Osteoblast (primary cell): ENCODE measurements at regions not wholly inside any gene's neighbourhood (a gene's known extent, or its start where the extent isn't known, plus 50 kb on each side); places are given as distances from the start of the nearest gene placed in this dataset.

Source experiments
- DNase-seq: peaks from one replicate; pipeline ENCODE4 v3.0.0; 2011; ENCODE audit warnings: low spot score, mixed read lengths; ENCODE audit not compliant: insufficient read length; ENCODE audit errors: missing footprints
- H2AFZ ChIP-seq: 2 replicates; pipeline ENCODE4 v1.6.0; 2011; ENCODE audit warnings: mild to moderate bottlenecking, low read length
- H3K27ac ChIP-seq: 2 replicates; pipeline ENCODE4 v1.5.1; 2011; ENCODE audit warnings: mild to moderate bottlenecking, low read depth, low read length, moderate library complexity
- H3K27me3 ChIP-seq: 2 replicates; pipeline ENCODE4 v1.6.0; 2012; ENCODE audit warnings: mild to moderate bottlenecking, control low read depth, inconsistent platforms, low read length, moderate library complexity; ENCODE audit not compliant: insufficient read depth
- H3K36me3 ChIP-seq: 2 replicates; pipeline ENCODE4 v1.5.1; 2011; ENCODE audit warnings: mild to moderate bottlenecking, low read length, control low read depth, moderate library complexity; ENCODE audit not compliant: insufficient read depth
- H3K4me1 ChIP-seq: 2 replicates; pipeline ENCODE4 v1.5.1; 2011; ENCODE audit warnings: mild to moderate bottlenecking, low read length, control low read depth, moderate library complexity; ENCODE audit not compliant: insufficient read depth
- H3K4me2 ChIP-seq: 2 replicates; pipeline ENCODE4 v1.6.0; 2011; ENCODE audit warnings: mild to moderate bottlenecking, low read length; ENCODE audit not compliant: insufficient read depth
- H3K4me3 ChIP-seq: fragments of 200-600 bp; sonication (generic); 3 replicates; pipeline ENCODE4 v1.5.1; 2012; ENCODE audit warnings: mild to moderate bottlenecking, low read length, inconsistent platforms; ENCODE audit not compliant: insufficient read depth
- H3K79me2 ChIP-seq: 2 replicates; pipeline ENCODE4 v1.6.0; 2012; ENCODE audit warnings: mild to moderate bottlenecking, low read length, control low read depth, inconsistent platforms; ENCODE audit not compliant: insufficient read depth
- H3K9me3 ChIP-seq: 2 replicates; pipeline ENCODE4 v1.5.1; 2011; ENCODE audit warnings: low read depth, low read length, control low read depth
- H4K20me1 ChIP-seq: 2 replicates; pipeline ENCODE4 v1.6.0; 2012; ENCODE audit warnings: mild to moderate bottlenecking, low read length, control low read depth; ENCODE audit not compliant: insufficient read depth
- CTCF ChIP-seq: IDR thresholded peaks from 2 replicates; pipeline ENCODE4 v1.5.1; 2011; ENCODE audit warnings: mild to moderate bottlenecking, low read depth, low read length, moderate library complexity; ENCODE audit errors: extremely low read depth

- Histone ChIP-seq H3K9me3 (no peaks in the 10 kb centered on the region), H3K27me3 (no peaks in the 10 kb centered on the region), H3K4me2 (no peak overlapping the region), H3K79me2 (no peaks in the 10 kb centered on the region), H4K20me1 (no peaks in the 10 kb centered on the region), H3K4me1 (no peaks in the 10 kb centered on the region), H3K4me3 (no peak overlapping the region), H2AFZ (no peak overlapping the region), H3K27ac (no peak overlapping the region), H3K36me3 (no peaks in the 10 kb centered on the region)
- peak; percentile 47 for DNase-seq
- no peak for TF ChIP-seq CTCF
Observed at GRCh38 chr1:47637111-47637685, 199.4 kb downstream of the FOXD2 start.

GRCh38 chr1:47638240-47638639, 200.4 kb downstream of the FOXD2 start:
- H3K79me2 ChIP-seq = no peaks in the 10 kb centered on the region
- H3K36me3 ChIP-seq = no peaks in the 10 kb centered on the region
- no peak overlapping the region for H3K4me2 ChIP-seq
- H3K4me3 ChIP-seq = no peak overlapping the region
- no peak overlapping the region for H3K27ac ChIP-seq
- no peak for TF ChIP-seq CTCF
- H2AFZ ChIP-seq = no peak overlapping the region
- no peaks in the 10 kb centered on the region for H3K9me3 ChIP-seq
- no peaks in the 10 kb centered on the region for H3K4me1 ChIP-seq
- peak; percentile 17 for DNase-seq
- no peaks in the 10 kb centered on the region for H3K27me3 ChIP-seq
- no peaks in the 10 kb centered on the region for H4K20me1 ChIP-seq

DNA sequence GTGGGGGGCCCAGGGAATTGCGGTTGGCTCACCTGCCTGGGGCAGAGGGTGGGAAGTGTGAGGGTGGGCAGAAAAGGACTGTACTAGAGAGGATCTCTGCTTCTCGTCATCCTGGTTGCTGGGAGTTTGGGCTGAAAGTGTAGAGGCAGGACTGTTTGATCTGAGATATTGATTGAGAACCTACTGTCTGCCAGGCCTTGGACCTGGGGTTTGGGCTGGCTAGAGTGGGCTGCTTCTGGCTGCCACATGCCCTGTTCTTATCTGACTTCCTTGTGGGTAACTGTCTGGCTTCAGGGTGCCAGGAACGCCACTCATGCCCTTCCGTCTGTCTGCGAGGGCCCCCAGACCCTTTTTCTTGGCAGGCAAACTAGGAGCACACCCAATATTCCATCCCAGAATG, 200.9 kb downstream of the FOXD2 start:
- no peak for TF ChIP-seq CTCF

DNA sequence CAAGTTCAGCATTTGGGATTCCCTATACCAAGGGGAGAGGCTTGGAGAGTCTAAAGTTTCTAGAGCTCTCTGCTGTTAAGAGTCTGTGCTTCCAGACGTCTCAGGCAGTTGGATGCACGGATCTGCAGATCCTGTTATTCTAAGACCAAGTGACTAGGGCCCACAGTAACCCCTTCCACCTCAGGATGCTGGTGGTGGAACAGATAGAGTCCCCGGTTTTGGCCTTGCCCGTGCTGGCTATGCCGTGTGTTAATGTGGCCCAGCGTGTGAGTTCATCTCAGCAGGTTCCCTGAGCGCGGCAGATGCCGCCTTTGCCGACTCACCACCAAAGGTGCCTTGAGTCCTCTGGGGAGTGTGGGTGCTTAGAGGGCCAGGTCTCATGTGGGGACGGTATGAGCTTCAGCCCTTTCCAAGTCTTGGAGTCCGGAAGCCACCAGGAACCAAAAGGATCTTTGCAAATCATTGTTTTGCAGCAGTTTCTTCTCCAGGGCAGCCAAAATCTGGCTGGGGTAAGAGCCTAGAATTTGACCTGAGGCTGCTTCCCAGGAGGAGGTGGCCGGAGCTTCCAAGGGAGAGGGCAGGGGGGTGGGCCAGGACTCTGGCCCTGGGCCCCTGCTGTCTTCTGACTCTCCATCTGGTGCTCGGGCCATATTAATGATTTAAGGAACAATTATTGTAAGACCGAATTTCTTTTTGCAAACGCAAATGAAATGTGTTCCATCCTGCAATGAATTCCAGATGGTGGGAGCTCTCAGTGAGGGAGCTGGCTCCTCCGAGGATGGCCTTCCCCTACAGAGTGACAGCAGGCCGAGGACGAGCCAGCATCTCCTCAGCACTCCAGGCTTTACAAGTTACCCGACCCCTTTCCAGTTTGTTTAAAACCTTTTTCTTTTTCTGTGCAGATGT, 205.7 kb downstream of the FOXD2 start:
- no peaks in the 10 kb centered on the region for H3K36me3 ChIP-seq
- no peak for DNase-seq
- H3K9me3 ChIP-seq = no peaks in the 10 kb centered on the region
- H3K27ac ChIP-seq = no peak overlapping the region
- H3K4me2 ChIP-seq = no peak overlapping the region
- H2AFZ ChIP-seq = no peak overlapping the region
- H3K4me3 ChIP-seq = no peak overlapping the region
- H3K4me1 ChIP-seq = no peaks in the 10 kb centered on the region
- H3K27me3 ChIP-seq = no peaks in the 10 kb centered on the region
- no peaks in the 10 kb centered on the region for H3K79me2 ChIP-seq
- H4K20me1 ChIP-seq = no peaks in the 10 kb centered on the region
- TF ChIP-seq CTCF = no peak

More for the DNA sequence above, 200.9 kb downstream of the FOXD2 start:
- H3K4me2 ChIP-seq = no peak overlapping the region
- H3K79me2 ChIP-seq = no peaks in the 10 kb centered on the region
- H3K36me3 ChIP-seq = no peaks in the 10 kb centered on the region
- H4K20me1 ChIP-seq = no peaks in the 10 kb centered on the region
- H2AFZ ChIP-seq = no peak overlapping the region
- no peak overlapping the region for H3K4me3 ChIP-seq
- H3K9me3 ChIP-seq = no peaks in the 10 kb centered on the region
- no peak for DNase-seq
- H3K4me1 ChIP-seq = no peaks in the 10 kb centered on the region
- no peak overlapping the region for H3K27ac ChIP-seq
- no peaks in the 10 kb centered on the region for H3K27me3 ChIP-seq
